ENCODE measurements at regions not wholly inside any gene's neighbourhood (a gene's known extent, or its start where the extent isn't known, plus 50 kb on each side); places are given as distances from the start of the nearest gene placed in this dataset.

- Mint-ChIP-seq H3K27me3 (ENCODE audit: low read depth) (peaks cover 18% of the 10 kb centered on the region), H3K4me1 (ENCODE audit: low read depth) (no peaks in the 10 kb centered on the region), H3K27ac (no peak overlapping the region), H3K9me3 (no peaks in the 10 kb centered on the region), H3K36me3 (ENCODE audit: low read depth) (no peaks in the 10 kb centered on the region), H3K4me3 (no peak overlapping the region)
Measured at GRCh38 chr17:68737761-68738443, 136.7 kb upstream of the FAM20A start.

- Mint-ChIP-seq H3K27me3 (ENCODE audit: low read depth) (peaks cover 11% of the 10 kb centered on the region), H3K36me3 (ENCODE audit: low read depth) (no peaks in the 10 kb centered on the region), H3K4me3 (no peak overlapping the region), H3K4me1 (ENCODE audit: low read depth) (no peaks in the 10 kb centered on the region), H3K27ac (no peak overlapping the region), H3K9me3 (no peaks in the 10 kb centered on the region)
Measured at GRCh38 chr17:68734931-68735330, 133.8 kb upstream of the FAM20A start.

DNA sequence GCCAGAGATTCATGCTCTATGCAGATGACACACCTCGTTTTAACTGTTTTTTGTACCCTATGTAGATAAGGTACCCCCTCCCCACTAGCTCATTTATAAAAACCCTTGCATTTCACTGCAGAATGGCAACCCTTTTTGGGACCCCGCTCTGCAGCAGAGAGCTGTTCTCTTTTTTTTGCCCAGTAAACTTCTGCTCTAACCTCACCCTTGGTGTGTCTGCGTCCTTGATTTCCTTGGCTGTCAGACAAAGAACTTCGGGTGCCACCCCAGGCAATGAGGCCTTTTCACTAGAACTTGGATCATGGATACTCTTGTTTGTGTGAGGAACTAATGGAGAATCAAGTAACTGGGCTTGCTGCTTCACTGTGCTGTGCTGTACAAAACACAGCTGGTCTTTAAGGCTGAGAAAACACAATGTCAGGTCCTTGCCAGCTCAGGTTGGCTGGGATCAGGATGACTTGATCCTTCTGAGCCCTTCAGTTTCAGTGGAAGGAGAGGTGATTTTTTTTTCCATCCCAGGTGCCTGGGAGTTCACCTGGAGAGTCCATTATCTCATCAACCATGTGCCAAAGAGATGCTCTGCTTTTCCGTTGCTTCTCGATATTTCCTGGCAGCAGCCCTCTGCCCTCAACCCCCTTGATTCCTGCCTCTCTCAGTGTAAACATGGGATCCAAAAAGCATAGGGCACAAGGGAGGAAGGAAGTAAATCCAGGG lies 133.2 kb upstream of the FAM20A start:
- Mint-ChIP-seq H3K9me3 (no peaks in the 10 kb centered on the region), H3K4me3 (no peak overlapping the region), H3K27ac (no peak overlapping the region), H3K27me3 (ENCODE audit: low read depth) (peaks cover 11% of the 10 kb centered on the region), H3K4me1 (ENCODE audit: low read depth) (no peaks in the 10 kb centered on the region), H3K36me3 (ENCODE audit: low read depth) (no peaks in the 10 kb centered on the region)

DNA sequence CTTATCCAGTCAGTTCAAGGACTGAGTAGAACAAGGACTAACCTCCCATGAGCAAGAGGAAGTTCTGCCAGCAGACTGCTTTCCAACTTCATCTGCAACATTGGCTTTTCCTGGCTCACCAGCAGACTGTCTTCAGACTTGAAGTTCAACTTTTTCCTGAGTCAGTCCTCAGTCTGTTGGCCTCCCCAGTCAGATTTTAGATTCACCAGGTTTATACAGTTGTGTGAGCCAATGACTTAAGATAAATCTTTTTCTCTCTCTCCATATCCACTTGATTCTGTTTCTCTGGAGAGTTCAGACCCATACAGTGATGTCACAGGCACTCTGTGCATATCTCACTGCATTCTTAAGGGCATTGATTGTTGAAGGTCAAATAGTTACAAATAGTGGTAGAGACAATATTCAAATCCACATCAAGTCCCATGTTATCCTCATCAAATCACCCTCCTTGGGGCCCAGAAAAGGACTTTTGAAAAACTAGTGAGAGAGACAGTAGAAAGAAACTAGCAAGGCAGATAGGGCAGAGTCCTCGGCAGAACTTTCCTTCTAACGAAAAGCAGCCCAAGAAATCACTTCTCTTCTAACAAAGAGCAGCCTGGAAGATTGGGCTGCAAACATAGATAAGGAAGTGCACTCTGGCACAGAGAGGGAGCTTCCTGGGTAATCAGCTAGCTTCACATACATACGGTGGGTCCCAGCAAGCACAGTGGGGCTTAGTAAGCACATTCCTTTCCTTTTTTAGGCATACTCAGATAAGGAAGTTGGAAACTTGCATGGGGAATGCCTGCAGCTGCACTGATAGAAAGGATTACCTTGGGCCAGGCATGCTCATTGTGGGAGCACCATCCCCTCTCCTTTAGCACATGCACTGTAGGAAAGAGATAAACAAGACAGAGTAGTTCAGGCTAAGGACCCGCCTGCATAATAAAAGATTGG lies 132.3 kb upstream of the FAM20A start:
- Mint-ChIP-seq H3K9me3 (no peaks in the 10 kb centered on the region), H3K4me1 (ENCODE audit: low read depth) (no peaks in the 10 kb centered on the region), H3K36me3 (ENCODE audit: low read depth) (no peaks in the 10 kb centered on the region), H3K4me3 (no peak overlapping the region), H3K27ac (no peak overlapping the region), H3K27me3 (ENCODE audit: low read depth) (peaks cover 11% of the 10 kb centered on the region)

DNA sequence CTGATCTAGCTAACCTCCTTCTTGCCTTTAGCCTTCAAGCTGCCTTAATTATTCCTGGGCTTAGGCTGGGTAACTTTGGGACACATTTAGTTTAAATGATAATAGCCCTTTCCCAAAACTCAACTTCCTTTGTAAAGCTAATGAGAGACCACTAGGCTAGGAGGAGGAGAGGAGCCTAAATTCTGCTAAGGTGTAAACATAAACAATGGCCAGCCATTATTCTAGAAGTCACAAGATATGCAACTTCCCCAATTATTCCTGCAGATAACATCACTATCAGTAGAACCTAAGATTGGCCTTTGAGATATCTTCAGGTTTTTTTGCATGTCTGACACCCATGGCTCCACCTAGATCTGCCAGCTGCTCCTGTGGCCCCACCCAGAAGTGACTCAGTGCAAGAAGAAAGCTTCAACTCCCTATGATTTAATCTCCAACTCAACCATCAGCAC lies 131.2 kb upstream of the FAM20A start:
- no peak overlapping the region for H3K27ac Mint-ChIP-seq
- no peaks in the 10 kb centered on the region for H3K36me3 Mint-ChIP-seq (ENCODE audit: low read depth)
- no peaks in the 10 kb centered on the region for H3K9me3 Mint-ChIP-seq
- H3K4me3 Mint-ChIP-seq, result no peak overlapping the region
- peaks cover 6% of the 10 kb centered on the region for H3K27me3 Mint-ChIP-seq (ENCODE audit: low read depth)
- H3K4me1 Mint-ChIP-seq (ENCODE audit: low read depth), result no peaks in the 10 kb centered on the region

DNA sequence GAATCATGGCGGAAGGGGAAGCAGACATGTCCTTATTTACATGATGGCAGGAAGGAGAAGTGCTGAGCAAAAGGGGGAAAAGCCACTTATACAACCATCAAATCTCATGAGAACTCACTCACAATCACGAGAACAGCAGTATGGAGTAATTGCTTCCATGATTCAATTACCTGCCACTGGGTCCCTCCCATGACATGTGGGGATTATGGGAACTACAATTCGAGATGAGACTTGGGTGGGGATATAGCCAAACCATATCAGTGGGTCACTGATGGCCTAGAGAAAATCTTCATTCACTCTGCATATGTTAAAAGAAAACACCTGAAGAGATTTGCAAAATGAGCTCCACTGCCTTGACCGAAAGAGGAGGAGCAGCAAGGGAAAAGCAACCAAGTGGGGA lies 130.3 kb upstream of the FAM20A start:
- Mint-ChIP-seq H3K4me1 (ENCODE audit: low read depth) (no peaks in the 10 kb centered on the region), H3K4me3 (no peak overlapping the region), H3K27ac (no peak overlapping the region), H3K9me3 (no peaks in the 10 kb centered on the region), H3K27me3 (ENCODE audit: low read depth) (peaks cover 7% of the 10 kb centered on the region), H3K36me3 (ENCODE audit: low read depth) (no peaks in the 10 kb centered on the region)

GRCh38 chr17:68719431-68719830 lies 118.3 kb upstream of the FAM20A start:
- H3K27me3 Mint-ChIP-seq (ENCODE audit: low read depth), result peaks cover 10% of the 10 kb centered on the region
- H3K4me1 Mint-ChIP-seq (ENCODE audit: low read depth), result no peaks in the 10 kb centered on the region
- H3K36me3 Mint-ChIP-seq (ENCODE audit: low read depth), result no peaks in the 10 kb centered on the region
- no peak overlapping the region for H3K27ac Mint-ChIP-seq
- no peak overlapping the region for H3K4me3 Mint-ChIP-seq
- H3K9me3 Mint-ChIP-seq, result no peaks in the 10 kb centered on the region

DNA sequence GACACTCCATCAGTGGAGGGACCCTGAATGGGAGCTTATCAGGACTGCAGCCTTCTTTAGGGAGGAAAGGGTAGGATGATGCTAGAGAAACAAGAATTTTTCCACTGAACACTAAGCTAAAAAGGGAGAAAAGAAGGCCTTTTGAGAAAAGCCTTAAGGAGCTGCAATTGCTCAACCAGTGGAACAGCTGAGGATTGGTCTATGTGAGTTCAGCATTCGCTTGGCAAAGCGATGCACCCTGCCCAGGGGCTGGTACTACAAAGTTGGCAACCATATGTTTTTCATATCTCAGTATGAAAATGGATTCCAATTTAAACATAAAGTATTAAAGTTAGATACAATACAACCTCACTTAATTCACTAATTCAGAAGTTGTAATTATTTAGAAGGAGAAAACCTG lies 117.8 kb upstream of the FAM20A start:
- Mint-ChIP-seq H3K4me1 (ENCODE audit: low read depth) (no peaks in the 10 kb centered on the region), H3K36me3 (ENCODE audit: low read depth) (no peaks in the 10 kb centered on the region), H3K9me3 (no peaks in the 10 kb centered on the region), H3K27me3 (ENCODE audit: low read depth) (peaks cover 8% of the 10 kb centered on the region), H3K27ac (no peak overlapping the region), H3K4me3 (no peak overlapping the region)

DNA sequence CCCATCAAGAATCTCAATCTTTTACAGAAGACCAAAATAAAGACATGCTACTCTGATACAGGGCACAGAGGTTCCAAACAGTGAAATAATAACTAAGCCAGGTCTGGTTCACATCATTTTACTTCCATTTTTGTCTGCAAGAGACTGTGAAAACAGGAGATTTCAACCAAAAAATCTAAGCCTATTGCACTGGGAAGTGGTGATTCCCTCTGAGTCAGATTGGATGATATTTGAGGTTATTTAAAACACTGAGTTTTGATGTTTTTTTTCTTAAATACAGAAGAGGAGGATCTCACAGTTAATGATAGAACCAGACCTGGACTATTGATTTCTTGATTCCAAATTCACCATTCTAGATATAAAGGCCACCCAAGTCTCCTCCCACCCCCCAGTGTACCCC lies 117.3 kb upstream of the FAM20A start:
- no peaks in the 10 kb centered on the region for H3K4me1 Mint-ChIP-seq (ENCODE audit: low read depth)
- H3K36me3 Mint-ChIP-seq (ENCODE audit: low read depth), result no peaks in the 10 kb centered on the region
- no peaks in the 10 kb centered on the region for H3K9me3 Mint-ChIP-seq
- no peak overlapping the region for H3K27ac Mint-ChIP-seq
- no peak overlapping the region for H3K4me3 Mint-ChIP-seq
- peaks cover 8% of the 10 kb centered on the region for H3K27me3 Mint-ChIP-seq (ENCODE audit: low read depth)

- Mint-ChIP-seq H3K36me3 (ENCODE audit: low read depth) (no peaks in the 10 kb centered on the region), H3K9me3 (no peaks in the 10 kb centered on the region), H3K27me3 (ENCODE audit: low read depth) (peaks cover 17% of the 10 kb centered on the region), H3K27ac (no peak overlapping the region), H3K4me1 (ENCODE audit: low read depth) (no peaks in the 10 kb centered on the region), H3K4me3 (no peak overlapping the region)
Measured at GRCh38 chr17:68714676-68715075, 113.5 kb upstream of the FAM20A start.

GRCh38 chr17:68711858-68712257 lies 110.7 kb upstream of the FAM20A start:
- Mint-ChIP-seq H3K4me1 (ENCODE audit: low read depth) (no peaks in the 10 kb centered on the region), H3K27ac (no peak overlapping the region), H3K4me3 (no peak overlapping the region), H3K36me3 (ENCODE audit: low read depth) (no peaks in the 10 kb centered on the region), H3K9me3 (no peaks in the 10 kb centered on the region), H3K27me3 (ENCODE audit: low read depth) (peaks cover 9% of the 10 kb centered on the region)

- no peak overlapping the region for H3K4me3 Mint-ChIP-seq
- H3K9me3 Mint-ChIP-seq, result no peaks in the 10 kb centered on the region
- peaks cover 9% of the 10 kb centered on the region for H3K27me3 Mint-ChIP-seq (ENCODE audit: low read depth)
- H3K36me3 Mint-ChIP-seq (ENCODE audit: low read depth), result no peaks in the 10 kb centered on the region
- no peaks in the 10 kb centered on the region for H3K4me1 Mint-ChIP-seq (ENCODE audit: low read depth)
- no peak overlapping the region for H3K27ac Mint-ChIP-seq
Measured at GRCh38 chr17:68710976-68711375, 109.8 kb upstream of the FAM20A start.

GRCh38 chr17:68710035-68710780 lies 109.0 kb upstream of the FAM20A start:
- Mint-ChIP-seq H3K27ac (no peak overlapping the region), H3K9me3 (no peaks in the 10 kb centered on the region), H3K27me3 (ENCODE audit: low read depth) (peaks cover 9% of the 10 kb centered on the region)

DNA sequence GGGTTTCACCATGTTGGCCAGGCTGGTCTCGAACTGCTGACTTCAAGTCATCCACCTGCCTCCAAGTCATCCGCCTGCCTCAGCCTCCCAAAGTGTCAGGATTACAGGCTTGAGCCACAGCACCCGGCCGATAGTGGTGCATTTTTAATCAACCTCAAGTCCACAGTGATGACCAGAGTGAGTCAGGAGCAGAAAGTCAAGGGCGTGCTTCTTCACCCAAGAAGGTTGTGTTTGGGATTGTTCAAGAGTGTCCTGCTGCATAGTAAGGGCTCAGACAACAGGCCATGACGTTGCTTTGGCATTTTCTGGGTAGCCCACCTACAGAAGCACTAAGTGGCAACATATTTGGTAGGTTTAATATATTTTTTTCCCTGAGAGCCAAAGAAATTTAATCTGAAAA lies 108.3 kb upstream of the FAM20A start:
- Mint-ChIP-seq H3K36me3 (ENCODE audit: low read depth) (no peaks in the 10 kb centered on the region), H3K27me3 (ENCODE audit: low read depth) (peaks cover 9% of the 10 kb centered on the region), H3K27ac (no peak overlapping the region), H3K4me1 (ENCODE audit: low read depth) (no peaks in the 10 kb centered on the region), H3K4me3 (no peak overlapping the region), H3K9me3 (no peaks in the 10 kb centered on the region)

More at GRCh38 chr17:68710035-68710780, 109.0 kb upstream of the FAM20A start:
- Mint-ChIP-seq H3K36me3 (ENCODE audit: low read depth) (no peaks in the 10 kb centered on the region), H3K4me1 (ENCODE audit: low read depth) (no peaks in the 10 kb centered on the region), H3K4me3 (no peak overlapping the region)
